ENCODE measurements at regions not wholly inside any gene's neighbourhood (a gene's known extent, or its start where the extent isn't known, plus 50 kb on each side); places are given as distances from the start of the nearest gene placed in this dataset.

GRCh38 chr7:138247081-138247480 lies 170.8 kb downstream of the AKR1D1 start:
- TF ChIP-seq CTCF (IDR thresholded peaks at IDR 0.05; ENCODE audit: insufficient read depth, low read depth, low read length) (no peak), EZH2 (IDR thresholded peaks at IDR 0.05; ENCODE audit: insufficient read depth, low read length) (no peak)

Measured in astrocyte (in vitro differentiated cells and primary cell).